ENCODE measurements at regions not wholly inside any gene's neighbourhood (a gene's known extent, or its start where the extent isn't known, plus 50 kb on each side); places are given as distances from the start of the nearest gene placed in this dataset.

DNA sequence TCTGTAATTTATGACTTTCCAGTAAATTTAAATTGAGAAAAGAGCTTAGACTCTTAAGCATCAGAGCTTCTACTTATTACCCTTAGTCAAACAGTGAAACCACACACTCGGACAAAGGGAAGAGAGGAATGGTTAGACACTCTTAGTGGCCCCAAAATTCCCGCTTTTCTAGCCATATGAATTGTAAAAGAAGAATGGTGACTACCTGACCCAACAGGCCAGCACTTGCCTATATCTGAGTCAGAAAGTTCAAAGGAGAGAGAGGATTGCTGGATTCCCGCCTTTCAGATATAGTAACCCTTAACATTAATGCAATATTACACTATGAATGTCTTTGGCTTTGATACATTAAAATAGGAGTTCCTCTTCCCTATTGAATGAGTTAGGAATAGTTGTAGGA, 317.3 kb downstream of the PCDH17 start:
- Mint-ChIP-seq H3K36me3 (no peaks in the 10 kb centered on the region), H3K4me3 (no peak overlapping the region), H3K9me3 (peaks cover 19% of the 10 kb centered on the region), H3K27ac (no peak overlapping the region), H3K27me3 (no peaks in the 10 kb centered on the region), H3K4me1 (no peaks in the 10 kb centered on the region)
- no peak for DNase-seq

DNA sequence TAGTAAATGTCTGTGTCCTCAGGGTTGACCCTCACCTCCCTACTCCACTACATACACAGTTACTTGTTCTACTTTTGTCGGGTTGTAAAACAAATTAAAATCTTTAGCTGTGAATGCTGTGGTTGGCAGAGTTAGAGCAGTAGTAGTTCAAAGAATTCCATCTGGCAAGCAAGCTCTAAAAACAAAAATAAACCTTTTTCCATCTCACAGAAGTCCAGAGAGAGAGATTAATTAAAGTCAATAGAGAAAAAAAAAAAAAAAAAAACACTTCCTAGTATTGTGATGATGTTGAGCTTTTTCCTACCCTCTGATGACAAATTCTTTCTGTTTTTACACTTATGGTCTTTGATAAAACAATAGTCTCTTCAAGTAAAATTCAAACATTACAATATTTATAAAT, 338.4 kb downstream of the PCDH17 start:
- H3K36me3 Mint-ChIP-seq: no peaks in the 10 kb centered on the region
- no peaks in the 10 kb centered on the region for H3K4me1 Mint-ChIP-seq
- peaks cover 21% of the 10 kb centered on the region for H3K9me3 Mint-ChIP-seq
- DNase-seq: no peak
- no peak overlapping the region for H3K27ac Mint-ChIP-seq
- H3K27me3 Mint-ChIP-seq: no peaks in the 10 kb centered on the region
- H3K4me3 Mint-ChIP-seq: no peak overlapping the region

- H3K27me3 Mint-ChIP-seq: no peaks in the 10 kb centered on the region
- no peak overlapping the region for H3K4me3 Mint-ChIP-seq
- no peak for DNase-seq
- no peak overlapping the region for H3K27ac Mint-ChIP-seq
- peaks cover 22% of the 10 kb centered on the region for H3K9me3 Mint-ChIP-seq
- H3K4me1 Mint-ChIP-seq: no peaks in the 10 kb centered on the region
- no peaks in the 10 kb centered on the region for H3K36me3 Mint-ChIP-seq
Observed at GRCh38 chr13:57970404-57970803, 338.9 kb downstream of the PCDH17 start.

- DNase-seq: no peak
- H3K4me3 Mint-ChIP-seq: no peak overlapping the region
Observed at GRCh38 chr13:57982782-57983181, 351.2 kb downstream of the PCDH17 start.

DNA sequence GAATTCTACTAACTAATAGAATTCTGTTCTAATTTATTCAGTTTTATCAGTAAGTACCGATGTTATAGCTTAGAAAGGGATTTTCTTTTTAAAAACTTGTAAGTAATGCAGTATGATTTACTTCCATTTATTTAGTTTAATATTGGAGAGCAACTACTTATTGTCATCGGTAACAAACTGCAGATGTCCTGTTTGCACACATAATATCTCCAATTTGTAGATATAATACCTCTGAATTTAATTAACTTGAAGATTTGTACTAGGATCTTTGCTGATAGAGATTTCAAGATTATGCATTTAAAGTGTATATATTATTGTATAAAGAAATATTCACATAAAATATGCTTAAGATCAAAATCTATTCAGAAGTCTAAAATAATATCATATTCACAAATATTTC, 356.7 kb downstream of the PCDH17 start:
- Mint-ChIP-seq H3K4me1 (no peaks in the 10 kb centered on the region), H3K4me3 (no peak overlapping the region), H3K27me3 (no peaks in the 10 kb centered on the region), H3K36me3 (no peaks in the 10 kb centered on the region), H3K27ac (no peak overlapping the region), H3K9me3 (peaks cover 17% of the 10 kb centered on the region)
- no peak for DNase-seq

More at GRCh38 chr13:57982782-57983181, 351.2 kb downstream of the PCDH17 start:
- Mint-ChIP-seq H3K4me1 (no peaks in the 10 kb centered on the region), H3K27me3 (no peaks in the 10 kb centered on the region), H3K27ac (no peak overlapping the region), H3K36me3 (no peaks in the 10 kb centered on the region), H3K9me3 (peaks cover 13% of the 10 kb centered on the region)

DNA sequence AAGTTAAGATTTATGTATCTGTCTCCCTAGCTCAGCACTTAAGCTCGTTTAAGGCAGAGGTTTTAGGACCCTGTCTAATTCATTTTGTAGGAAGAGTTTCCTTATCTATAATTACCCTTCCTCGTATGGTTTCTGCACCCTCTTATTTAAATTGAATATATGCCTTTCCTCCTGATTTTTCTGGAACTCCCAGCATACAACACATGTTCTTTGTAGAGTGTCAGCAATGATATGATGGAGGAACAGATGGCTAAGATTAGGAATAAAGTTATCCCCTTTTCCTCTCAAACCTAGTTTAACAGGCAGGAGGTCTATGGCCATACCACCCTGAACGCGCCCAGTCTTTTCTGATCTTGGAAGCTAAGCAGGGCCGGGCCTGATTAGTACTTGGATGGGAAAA, 359.5 kb downstream of the PCDH17 start:
- H3K4me3 Mint-ChIP-seq: no peak overlapping the region
- H3K4me1 Mint-ChIP-seq: no peaks in the 10 kb centered on the region
- no peak overlapping the region for H3K27ac Mint-ChIP-seq
- H3K27me3 Mint-ChIP-seq: no peaks in the 10 kb centered on the region
- DNase-seq: no peak
- H3K9me3 Mint-ChIP-seq: peaks cover 14% of the 10 kb centered on the region
- H3K36me3 Mint-ChIP-seq: no peaks in the 10 kb centered on the region

GRCh38 chr13:57992416-57992815, 360.9 kb downstream of the PCDH17 start:
- no peaks in the 10 kb centered on the region for H3K36me3 Mint-ChIP-seq
- DNase-seq: no peak
- H3K27me3 Mint-ChIP-seq: no peaks in the 10 kb centered on the region
- peaks cover 9% of the 10 kb centered on the region for H3K9me3 Mint-ChIP-seq
- no peak overlapping the region for H3K27ac Mint-ChIP-seq
- H3K4me3 Mint-ChIP-seq: no peak overlapping the region
- H3K4me1 Mint-ChIP-seq: no peaks in the 10 kb centered on the region

DNA sequence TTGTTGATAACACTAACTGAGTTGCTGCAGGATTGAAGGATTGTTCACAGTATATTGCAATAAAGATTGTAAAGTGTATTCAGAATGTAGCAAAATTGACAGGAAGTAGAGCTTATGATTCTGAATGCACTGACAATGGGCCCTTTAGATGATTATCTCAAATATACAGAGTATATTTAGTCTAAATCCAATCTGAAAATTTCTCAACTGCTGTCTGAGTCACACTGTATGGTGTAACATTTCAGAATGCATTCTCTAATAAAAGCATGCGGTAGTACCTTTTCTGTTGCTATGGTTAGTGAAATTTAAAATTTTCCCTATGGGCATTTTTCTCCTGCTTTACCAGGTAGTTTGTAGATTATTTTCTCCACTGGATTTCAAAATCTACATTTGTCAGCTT, 365.2 kb downstream of the PCDH17 start:
- Mint-ChIP-seq H3K4me3 (no peak overlapping the region), H3K4me1 (no peaks in the 10 kb centered on the region), H3K36me3 (peaks cover 1% of the 10 kb centered on the region), H3K27ac (no peak overlapping the region), H3K9me3 (peaks cover 17% of the 10 kb centered on the region), H3K27me3 (no peaks in the 10 kb centered on the region)
- DNase-seq: no peak

- H3K4me1 Mint-ChIP-seq: no peaks in the 10 kb centered on the region
- no peak overlapping the region for H3K4me3 Mint-ChIP-seq
- peaks cover 3% of the 10 kb centered on the region for H3K9me3 Mint-ChIP-seq
- no peaks in the 10 kb centered on the region for H3K36me3 Mint-ChIP-seq
- no peak overlapping the region for H3K27ac Mint-ChIP-seq
- no peaks in the 10 kb centered on the region for H3K27me3 Mint-ChIP-seq
- no peak for DNase-seq
Observed at GRCh38 chr13:58004751-58005150, 373.2 kb downstream of the PCDH17 start.

- no peak overlapping the region for H3K4me3 Mint-ChIP-seq
- H3K9me3 Mint-ChIP-seq: peaks cover 5% of the 10 kb centered on the region
- no peaks in the 10 kb centered on the region for H3K4me1 Mint-ChIP-seq
- no peaks in the 10 kb centered on the region for H3K36me3 Mint-ChIP-seq
- H3K27me3 Mint-ChIP-seq: no peaks in the 10 kb centered on the region
- no peak for DNase-seq
- H3K27ac Mint-ChIP-seq: no peak overlapping the region
Observed at GRCh38 chr13:58018020-58018419, 386.5 kb downstream of the PCDH17 start.

DNA sequence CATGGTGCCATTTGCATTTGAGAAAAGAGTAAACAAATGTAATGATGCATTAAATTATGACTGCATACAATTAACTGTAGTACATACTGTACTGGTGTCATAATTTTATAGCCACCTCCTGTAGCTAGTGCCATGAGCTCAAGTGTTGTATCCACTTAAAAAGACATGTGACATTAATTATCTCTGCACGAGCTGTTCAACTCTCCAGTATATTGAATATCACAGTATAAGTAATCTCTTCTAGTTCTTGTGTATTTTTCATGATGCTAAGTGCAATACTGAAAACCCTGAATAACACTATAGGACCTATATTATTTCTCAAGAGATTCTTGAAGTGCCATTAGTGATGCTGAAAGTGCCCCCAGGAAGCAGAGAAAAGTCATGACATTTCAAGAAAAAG, 387.3 kb downstream of the PCDH17 start:
- no peaks in the 10 kb centered on the region for H3K36me3 Mint-ChIP-seq
- no peak overlapping the region for H3K27ac Mint-ChIP-seq
- DNase-seq: no peak
- H3K9me3 Mint-ChIP-seq: peaks cover 4% of the 10 kb centered on the region
- no peaks in the 10 kb centered on the region for H3K4me1 Mint-ChIP-seq
- H3K27me3 Mint-ChIP-seq: no peaks in the 10 kb centered on the region
- H3K4me3 Mint-ChIP-seq: no peak overlapping the region

GRCh38 chr13:58024103-58024502, 392.6 kb downstream of the PCDH17 start:
- peaks cover 9% of the 10 kb centered on the region for H3K9me3 Mint-ChIP-seq

DNA sequence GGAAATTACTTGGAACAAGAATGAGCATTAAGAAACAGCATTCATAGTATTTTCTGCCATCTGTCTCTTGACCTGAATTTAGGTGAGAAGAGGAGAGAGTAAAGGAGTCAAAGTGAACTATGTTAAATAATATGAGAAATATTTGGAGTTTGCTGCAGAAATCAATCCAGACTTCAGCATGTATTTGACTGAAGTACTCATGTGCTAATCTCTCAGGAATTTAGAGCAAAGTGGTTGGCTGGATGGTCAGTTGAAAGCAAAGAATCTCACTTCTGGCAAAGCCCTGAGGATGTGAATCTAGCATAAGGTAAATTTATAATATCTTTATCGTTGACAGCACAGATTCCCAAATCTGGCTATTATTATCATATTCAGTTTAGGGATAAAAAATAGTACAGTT, 394.3 kb downstream of the PCDH17 start:
- DNase-seq: no peak
- peaks cover 9% of the 10 kb centered on the region for H3K9me3 Mint-ChIP-seq
- H3K27me3 Mint-ChIP-seq: no peaks in the 10 kb centered on the region
- no peak overlapping the region for H3K4me3 Mint-ChIP-seq
- no peaks in the 10 kb centered on the region for H3K36me3 Mint-ChIP-seq
- H3K4me1 Mint-ChIP-seq: no peaks in the 10 kb centered on the region
- no peak overlapping the region for H3K27ac Mint-ChIP-seq

More at GRCh38 chr13:58024103-58024502, 392.6 kb downstream of the PCDH17 start:
- Mint-ChIP-seq H3K27me3 (no peaks in the 10 kb centered on the region), H3K36me3 (no peaks in the 10 kb centered on the region), H3K4me1 (no peaks in the 10 kb centered on the region), H3K4me3 (no peak overlapping the region), H3K27ac (no peak overlapping the region)
- no peak for DNase-seq

- Mint-ChIP-seq H3K27ac (no peak overlapping the region), H3K4me3 (no peak overlapping the region)
Observed at GRCh38 chr13:58032676-58033460, 401.3 kb downstream of the PCDH17 start.

DNA sequence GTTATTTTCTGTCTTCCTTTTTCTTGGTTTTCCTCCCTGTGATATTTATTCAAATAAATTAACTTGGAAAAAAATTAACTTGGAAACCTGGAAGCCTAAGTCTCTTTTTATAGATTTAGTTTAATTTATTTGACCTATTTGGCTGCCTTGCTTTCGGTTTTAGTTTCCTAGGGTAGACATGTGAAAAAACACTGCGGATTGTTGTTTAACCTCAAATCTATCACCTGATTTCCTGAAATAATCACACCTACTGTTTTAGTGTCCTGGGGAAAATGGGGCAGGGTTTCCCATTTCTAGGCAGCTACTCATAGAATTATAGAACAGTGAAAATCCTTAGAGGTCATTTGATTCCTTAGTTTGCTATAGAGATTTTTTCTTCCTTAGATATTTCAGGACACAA, 412.4 kb downstream of the PCDH17 start:
- no peaks in the 10 kb centered on the region for H3K36me3 Mint-ChIP-seq

More at GRCh38 chr13:58032676-58033460, 401.3 kb downstream of the PCDH17 start:
- H3K36me3 Mint-ChIP-seq: no peaks in the 10 kb centered on the region
- H3K4me1 Mint-ChIP-seq: no peaks in the 10 kb centered on the region
- H3K27me3 Mint-ChIP-seq: no peaks in the 10 kb centered on the region
- DNase-seq: no peak
- H3K9me3 Mint-ChIP-seq: peaks cover 5% of the 10 kb centered on the region

GRCh38 chr13:58048670-58049069, 417.1 kb downstream of the PCDH17 start:
- Mint-ChIP-seq H3K36me3 (no peaks in the 10 kb centered on the region), H3K27ac (no peak overlapping the region), H3K9me3 (peaks cover 14% of the 10 kb centered on the region), H3K4me1 (no peaks in the 10 kb centered on the region), H3K27me3 (no peaks in the 10 kb centered on the region), H3K4me3 (no peak overlapping the region)
- DNase-seq: no peak

More for the DNA sequence above, 412.4 kb downstream of the PCDH17 start:
- Mint-ChIP-seq H3K9me3 (peaks cover 1% of the 10 kb centered on the region), H3K27ac (no peak overlapping the region), H3K4me1 (no peaks in the 10 kb centered on the region), H3K4me3 (no peak overlapping the region), H3K27me3 (no peaks in the 10 kb centered on the region)
- DNase-seq: no peak
